NOMO-1 (cell line): ENCODE measurements at regions not wholly inside any gene's neighbourhood (a gene's known extent, or its start where the extent isn't known, plus 50 kb on each side); places are given as distances from the start of the nearest gene placed in this dataset.
"Not testable (repeated sequence)": the region's sequence is repeated elsewhere in the genome, so short reads cannot be mapped to it uniquely, and the experiment has no call there.

Experiments
- DNase-seq, 2 experiments: peaks; one replicate each; lab custom pipeline; 2025; ENCODE audit not compliant: unreplicated experiment in 2 of 2; lab: John Stamatoyannopoulos, UW

DNA sequence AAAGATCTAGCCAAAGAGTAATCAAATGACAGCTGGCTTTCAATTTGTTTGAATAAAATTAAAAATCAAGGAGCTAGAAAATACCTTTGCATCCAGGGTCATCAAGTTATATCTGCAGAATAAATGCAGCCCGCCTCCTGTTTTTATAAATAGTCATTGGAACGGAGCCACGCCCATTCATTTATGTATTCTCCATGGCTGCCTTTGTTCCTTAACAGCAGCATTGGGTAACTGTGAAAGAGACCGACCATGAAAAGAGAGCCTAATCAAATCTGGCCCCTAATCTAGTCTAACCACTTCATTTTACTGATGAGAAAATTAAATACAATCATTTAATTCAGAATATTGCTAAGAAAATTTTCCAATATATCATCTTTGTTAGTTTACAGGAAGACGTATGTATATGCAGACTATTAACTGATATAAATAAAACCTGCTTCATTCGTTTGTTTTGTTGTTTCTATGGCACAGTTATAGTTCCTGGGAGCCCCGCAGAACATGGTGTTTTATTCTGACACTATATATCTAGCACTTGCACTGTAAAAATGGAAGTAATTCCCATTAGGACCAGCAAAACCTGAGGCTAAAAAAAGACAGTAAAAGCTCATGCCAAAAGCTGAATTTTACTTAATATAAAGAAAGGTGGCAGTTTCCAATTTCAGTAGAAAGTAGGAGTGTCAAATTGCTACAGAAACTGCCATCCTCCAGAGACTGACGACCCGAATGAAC is 111.8 kb upstream of the PALMD start:
- no peak for DNase-seq

DNA sequence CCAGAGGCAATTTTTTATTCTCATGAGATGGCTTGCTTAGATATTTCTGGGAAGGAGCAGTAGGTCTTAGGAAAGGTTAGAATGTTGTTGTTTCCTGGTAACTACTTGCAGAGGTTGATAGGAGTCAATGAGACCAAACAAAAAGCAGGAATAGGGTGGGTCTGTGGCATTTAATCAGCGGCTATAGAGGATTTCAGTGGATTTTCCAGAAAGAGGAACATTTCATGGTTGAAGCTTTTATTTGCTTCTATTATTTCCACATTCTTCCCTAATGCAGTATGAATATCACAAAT is 111.3 kb upstream of the PALMD start:
- DNase-seq: no peak

DNA sequence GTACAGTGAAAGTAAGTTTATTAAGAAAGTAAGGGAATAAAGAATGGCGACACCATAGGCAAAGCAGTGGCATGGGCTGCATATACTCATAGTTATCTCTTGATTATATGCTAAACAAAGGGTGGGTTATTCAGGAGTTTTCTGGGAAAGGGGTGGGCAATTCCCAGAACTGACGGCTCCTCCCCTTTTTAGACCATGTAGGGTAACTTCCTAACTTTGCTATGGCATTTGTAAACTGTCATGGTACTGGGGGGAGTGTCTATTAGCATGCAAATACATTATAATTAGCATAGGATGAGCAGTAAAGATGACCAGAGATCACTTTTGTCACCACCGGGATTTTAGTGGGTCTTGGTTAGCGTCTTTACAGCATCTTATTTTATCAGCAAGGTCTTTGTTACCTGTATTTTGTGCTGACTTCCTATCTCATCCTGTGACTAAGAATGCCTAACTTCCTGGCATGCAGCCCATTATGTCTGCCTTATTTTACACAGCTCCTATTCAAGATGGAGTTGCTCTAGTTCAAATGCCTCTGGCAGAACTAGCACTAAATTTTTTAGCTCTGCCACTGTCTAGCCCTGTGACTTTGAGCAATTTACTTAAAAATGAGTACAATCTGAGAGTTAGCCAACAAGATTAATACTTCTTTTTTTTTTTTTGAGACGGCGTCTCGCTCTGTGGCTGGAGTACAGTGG is 110.3 kb upstream of the PALMD start:
- DNase-seq: no peak

DNA sequence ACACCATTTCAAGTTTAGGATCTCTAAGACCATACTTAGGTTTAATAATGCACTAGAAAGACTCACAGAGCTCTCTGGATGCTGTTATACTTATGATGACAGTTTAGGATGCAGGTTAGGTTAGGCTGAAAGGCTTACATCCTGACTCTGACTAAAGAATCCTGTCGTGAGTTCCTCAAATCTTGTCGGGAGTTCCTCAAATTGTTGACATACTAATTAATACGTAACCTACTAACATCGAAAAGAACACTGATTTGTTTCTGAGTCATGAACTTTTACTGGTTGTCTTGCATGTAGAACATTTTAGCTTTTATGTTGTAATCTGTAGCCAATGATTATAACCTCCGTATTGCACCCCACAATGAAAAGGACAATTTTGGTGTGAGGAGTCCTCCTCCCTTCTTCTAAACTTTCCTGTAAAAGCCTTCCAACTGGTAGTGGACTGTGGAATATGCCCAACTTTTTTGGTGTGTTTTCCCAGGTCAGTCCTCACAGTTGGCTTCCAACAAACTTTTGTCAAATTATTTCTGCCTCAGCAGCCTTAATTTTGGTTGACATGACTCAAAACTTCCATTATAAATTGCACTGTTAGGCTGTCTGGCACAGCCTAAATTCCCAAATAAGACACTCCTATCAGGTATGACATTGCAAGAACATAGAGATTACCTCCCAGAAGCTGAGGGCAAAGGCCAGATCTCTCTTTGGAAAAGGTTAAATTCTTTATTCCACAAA is 107.9 kb upstream of the PALMD start:
- DNase-seq: no peak

DNA sequence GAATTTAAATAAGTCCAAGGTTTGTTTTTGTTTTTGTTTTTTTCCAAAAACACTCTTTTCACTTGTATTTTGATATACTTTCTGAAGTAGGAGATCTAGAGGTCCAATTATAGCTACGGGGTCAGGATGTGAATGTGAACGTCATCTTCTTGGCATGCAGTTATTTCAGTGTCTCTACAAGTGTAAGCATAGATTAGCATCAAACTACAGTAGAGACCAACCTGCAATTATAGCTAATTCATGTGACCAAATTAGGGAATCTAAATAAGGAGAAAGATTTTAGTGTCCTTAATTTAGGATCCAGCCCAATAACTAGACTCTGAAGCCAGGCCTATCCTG is 107.3 kb upstream of the PALMD start:
- no peak for DNase-seq

DNA sequence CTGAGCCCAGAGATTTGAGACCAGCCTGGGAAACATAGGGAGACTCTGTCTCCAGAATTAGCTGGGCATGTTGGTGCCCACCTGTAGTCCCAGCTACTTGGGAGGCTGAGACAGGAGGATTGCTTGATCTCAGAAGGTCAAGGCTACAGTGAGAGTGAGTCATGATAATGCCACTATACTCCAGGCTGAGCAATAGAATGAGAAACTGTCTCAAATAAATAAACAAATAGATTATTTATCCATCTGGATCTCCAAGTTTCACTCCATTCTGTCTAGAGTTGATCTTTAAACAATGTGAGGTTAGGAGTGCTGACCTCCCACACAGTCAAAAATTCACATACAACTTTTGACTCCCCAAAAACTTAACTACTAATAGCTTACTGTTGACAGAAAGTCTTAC is 106.8 kb upstream of the PALMD start:
- DNase-seq: no peak

DNA sequence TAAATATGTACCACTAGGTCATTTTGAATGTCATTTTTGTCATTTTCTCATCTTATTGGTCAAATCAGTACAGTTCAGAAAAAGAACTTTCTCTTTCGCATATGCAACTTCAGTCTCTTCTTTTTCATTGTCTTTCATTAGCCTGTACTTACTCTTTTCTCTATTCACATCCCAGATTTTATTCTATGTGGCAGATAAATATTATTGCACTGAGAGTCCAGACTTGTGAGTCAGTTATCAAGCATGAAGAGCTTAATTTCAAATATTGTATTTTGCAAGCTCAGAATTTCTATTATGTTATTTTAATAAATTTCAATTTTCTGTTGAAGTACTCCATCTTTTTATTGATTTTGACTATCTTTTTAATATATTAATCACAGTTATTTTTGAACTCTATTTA is 105.2 kb upstream of the PALMD start:
- DNase-seq: no peak

DNA sequence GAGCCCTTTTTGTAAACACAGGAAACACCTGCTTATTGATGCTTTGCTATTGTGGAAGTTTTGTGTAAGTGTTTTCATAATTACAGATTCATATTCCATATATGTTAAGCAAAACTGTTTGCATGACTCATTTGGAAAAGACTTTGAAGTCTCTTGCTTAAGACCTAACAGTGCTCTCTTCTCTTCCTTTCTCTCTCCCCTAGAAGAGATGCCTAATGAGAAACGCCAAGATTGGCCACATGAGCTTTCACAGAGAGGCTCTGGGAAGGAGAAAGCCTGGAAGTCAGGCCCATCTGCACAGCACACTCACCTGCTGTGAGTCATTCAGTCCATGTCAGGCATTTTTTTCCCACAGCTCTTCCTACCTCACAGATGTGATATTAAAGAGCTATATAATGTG is 101.6 kb upstream of the PALMD start:
- no peak for DNase-seq

DNA sequence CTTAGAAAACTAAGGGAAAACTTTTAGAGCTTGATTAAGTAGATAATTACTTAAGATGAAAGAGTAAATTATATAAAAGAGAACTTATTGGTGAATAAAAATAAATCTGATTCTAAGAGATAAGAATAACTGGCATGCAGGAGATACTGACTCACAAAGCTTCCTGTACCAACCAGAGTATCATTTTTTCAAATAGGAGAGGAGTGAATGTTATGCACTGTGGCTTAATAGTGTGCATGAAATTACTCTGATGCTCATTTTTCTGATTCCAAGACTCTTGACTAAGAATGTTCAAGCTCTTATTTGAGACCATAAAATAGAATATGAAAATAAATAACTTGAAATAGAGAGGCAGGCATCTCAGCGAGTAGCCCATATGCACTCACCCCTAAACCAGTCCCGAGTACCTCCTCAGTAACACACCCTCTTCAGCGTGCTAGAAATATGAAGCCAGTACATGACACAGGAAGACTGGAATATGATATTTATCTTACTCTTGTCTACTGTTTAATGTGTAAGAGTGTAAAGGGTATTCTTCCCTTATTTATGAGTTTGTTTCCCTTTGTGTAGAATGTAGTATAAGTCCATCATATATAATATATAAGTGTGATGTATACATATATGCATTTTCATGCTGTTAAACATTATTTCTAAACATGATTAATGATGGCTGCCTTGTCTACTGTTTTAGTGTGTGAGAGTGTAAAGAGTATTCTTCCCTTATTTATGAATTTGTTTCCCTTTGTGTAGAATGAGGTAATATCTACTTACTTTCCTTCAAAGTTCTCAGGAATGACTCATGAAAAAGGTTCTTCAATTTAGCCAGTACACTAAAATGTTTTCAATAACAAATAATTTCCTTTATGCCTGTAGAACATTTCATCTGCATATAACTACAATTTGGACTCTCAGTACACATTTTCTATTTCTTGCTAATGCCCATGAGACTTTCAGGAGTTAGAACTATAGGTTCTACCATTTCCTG is 99.2 kb upstream of the PALMD start:
- no peak for DNase-seq

DNA sequence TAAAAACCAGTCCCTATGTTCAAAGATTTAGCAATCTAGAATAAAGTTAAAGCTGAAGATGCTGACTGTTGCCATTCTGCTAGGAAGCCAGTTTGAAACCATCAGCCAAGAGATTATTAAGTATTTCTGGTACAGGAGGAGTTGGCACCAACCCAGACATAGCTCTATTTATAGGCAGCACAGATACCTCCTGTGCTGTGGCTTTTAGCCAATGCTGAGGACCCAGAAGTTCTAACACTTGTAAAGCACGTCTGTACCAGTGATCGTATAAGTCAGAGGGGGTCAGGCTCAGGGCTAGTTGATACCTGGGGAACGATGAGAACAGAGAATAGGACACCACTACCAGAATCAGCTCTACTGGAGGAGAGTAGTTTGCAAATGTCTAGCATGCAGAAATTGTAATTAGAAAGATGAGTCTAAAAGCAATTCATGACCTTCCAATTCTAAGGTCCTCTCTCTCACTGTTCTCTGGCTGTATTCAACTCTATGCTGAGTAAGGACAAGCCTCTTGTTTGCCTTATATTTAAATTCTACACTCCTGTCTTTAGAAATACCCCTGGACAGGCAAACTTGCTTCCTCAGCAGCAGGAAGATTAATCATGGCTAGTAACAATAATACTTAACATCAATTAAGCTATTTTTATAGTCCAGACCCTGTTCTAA is 96.8 kb upstream of the PALMD start:
- no peak for DNase-seq

DNA sequence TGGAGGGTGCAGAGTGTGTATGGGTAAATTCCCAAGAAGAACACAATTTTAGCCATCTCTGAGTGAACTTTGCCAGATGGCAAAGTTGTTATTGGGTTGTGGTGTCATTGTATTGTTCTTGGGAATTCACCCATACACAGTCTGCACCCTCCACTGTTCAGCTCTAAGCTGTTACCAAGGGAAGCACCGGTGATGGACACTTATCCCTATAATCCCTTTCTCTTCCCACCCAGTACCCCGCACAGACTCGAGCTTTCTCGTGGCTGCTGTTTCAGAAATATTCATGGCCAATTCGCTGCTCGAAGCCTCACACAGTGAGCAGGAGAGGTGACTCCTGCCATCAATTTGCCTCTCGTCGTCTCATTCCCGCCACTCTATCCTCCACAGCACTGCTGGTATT is 95.7 kb upstream of the PALMD start:
- no peak for DNase-seq

DNA sequence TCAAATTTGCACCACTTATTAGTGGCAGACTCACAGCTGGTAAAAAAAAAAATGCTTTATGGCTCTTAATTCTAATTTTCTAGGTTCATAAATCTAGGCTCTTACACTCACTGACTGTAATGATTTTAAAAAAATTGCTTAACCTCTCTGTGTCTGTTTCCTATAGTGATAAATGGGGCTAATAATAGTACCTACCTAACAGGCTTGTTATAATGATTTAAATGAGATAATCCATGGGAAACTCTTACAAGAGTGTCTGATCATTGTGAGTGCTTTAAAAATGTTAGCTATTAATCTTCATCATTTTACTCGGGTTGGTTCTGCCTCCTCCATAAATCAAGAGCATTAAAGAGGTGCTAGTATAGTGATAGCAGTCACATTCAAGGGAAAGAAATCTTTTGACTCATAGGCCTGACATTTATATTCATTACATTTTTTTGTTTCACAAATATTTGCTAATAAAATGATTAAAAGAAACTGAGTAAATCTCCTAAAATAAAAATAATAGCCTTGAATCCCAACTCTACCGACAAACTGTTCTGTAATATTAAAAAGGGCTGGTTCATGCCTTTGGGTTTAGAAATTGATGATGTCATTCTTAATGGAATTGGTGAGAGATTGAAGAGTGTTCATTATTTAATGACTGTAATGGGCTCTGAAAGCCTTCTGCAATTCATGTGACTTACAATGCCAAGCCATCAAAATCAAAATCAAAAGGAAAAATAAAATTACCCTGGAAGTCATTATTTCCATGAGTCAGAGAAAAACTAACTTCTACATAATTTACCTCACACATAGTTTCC is 93.9 kb upstream of the PALMD start:
- no peak for DNase-seq

DNA sequence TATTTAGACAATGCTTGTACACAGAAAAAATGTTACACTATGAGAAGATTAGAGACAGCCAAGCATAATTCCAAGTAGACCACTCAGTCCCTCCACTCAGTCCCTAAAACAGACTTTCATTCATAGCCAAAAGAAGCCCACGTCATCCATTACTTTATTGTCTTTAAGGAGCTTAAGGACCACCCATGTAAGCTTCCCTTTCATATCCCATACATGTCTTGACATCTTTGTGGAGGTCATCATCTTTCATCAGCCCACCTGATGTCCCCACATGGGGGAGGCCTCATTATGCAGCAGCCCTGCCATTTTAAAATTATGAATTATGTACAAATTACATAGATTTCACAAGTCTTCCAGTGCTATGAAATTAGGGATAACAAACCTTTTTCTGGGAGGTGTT is 92.6 kb upstream of the PALMD start:
- DNase-seq: no peak

DNA sequence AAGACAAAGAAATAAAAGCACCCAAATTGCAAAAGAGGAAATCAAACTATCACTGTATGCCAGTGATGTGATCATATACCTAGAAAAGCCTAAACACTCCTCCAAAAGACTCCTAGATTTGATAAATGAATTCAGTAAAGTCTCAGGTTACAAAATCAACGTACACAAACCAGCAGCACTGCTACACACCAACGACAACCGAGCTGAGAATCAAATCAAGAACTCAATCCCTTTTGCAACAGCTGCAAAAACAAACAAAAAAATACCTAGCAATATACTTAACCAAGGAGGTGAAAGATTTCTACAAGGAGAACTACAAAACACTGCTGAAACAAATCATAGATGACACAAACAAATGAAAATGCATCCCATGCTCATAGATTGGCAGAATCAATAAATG is 92.1 kb upstream of the PALMD start:
- DNase-seq: not testable (repeated sequence)

DNA sequence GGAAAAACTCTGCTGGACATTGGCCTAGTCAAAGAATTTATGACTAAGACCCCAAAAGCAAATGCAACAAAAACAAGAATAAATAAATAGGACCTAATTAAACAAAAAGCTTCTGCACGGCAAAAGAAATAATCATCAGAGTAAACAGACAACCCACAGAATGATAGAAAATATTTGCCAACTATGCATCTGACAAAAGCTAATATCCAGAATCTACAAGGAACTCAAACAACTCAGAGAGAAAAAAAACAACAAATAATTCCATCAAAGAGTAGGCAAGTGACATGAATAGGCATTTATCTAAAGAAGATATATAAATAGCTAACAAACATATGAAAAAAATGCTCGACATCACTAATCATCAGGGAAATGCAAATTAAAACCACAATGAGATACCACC is 91.2 kb upstream of the PALMD start:
- DNase-seq: no peak

DNA sequence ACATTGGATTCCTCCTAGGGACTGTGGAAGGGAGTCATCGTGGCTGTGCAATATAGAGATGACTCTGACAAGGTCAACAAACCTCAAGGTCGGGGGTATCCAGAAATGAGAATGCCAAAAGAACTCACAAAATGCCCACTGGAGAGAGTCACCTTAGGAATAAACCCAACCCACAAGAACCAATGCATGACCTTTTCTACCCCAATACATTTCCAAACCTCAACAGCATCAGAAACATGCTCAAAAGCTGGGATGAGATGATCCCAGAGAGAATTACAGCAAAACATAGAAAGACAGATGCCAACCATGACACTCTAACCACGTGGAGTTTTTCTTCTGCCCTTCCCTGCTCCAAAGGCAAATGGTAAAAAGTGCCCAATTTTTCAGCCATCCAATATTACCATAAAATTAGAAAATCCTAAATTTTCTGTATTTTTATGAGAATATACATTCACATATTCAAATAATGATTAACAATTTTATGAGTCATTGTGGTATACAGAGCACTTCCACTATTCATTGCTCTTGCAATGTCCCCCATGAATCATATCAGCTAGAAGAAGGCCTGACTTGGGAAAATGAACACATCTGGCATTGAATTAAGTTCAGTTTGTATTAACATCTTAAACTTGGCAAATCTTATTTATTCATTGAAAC is 88.2 kb upstream of the PALMD start:
- DNase-seq: no peak

DNA sequence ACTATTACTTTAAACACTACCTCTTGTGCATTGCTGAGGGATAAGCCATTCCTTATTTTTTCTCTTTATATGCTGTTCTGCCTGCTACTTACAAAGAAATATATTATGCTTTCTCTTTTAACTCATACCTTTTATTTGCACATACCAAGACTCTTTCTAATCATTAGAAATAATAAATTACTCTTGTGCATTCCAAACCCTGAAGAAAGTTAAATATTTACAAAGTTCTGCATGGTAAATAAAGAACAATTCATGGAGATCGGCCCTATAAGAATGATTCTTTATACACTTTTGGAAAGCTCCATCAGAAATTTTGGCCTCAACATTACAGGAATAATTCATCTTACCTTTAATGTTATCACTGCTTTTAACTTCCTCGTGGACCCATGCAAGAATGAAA is 86.7 kb upstream of the PALMD start:
- no peak for DNase-seq

DNA sequence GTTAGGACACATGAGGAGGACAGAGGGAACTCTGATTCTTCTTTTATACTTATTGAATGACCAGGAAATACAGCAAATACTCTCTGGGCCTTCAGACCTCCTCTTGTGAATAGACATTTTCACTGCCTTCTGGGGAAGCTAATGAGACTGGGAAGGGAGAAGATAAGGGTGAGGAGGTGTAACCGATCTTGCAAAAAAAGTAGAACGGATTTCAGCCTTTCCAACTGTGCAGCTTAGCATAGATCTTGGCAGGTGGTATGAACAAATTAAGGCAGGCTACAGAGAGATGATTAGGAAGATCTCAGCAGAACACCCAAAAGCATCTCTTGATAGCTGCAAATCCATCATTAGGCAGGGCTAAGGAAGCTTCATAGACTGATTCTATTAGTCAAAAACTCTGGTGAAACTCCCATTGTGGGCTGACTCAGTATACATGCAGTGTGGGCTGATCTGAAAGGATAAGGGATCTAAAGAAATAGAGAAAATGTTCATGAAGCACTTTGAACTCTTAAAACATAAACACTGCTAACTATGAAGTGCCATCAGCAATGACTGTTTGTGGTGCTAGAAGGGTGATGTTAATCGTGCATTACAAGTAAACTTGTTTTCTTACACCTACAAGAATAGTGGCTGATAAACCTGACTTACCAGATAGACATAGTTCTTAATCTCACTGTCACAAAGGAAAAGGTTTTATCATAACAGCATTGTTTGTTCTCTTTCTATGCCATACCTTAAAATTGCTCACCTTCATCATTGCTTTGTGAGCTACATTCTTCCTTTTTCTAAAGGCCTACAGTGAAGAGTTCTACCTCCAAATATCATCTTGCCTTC is 85.5 kb upstream of the PALMD start:
- DNase-seq: no peak
